GM23338 (cell line): ENCODE measurements at regions not wholly inside any gene's neighbourhood (a gene's known extent, or its start where the extent isn't known, plus 50 kb on each side); places are given as distances from the start of the nearest gene placed in this dataset.

Source experiments
- CTCF ChIP-seq, 2 experiments: fragments of 200-600 bp in 1 of 2; sonication (generic) in 1 of 2; conservative IDR thresholded peaks; 2 replicates each; pipeline versions ENCODE4 v1.5.1 to v1.6.1; 2016 to 2017; ENCODE audit warnings: antibody characterized with exemption in 2 of 2, low read depth in 2 of 2, mild to moderate bottlenecking in 2 of 2, moderate library complexity in 1 of 2
- JUNB ChIP-seq: IDR thresholded peaks from one replicate; pipeline ENCODE4 v1.6.1; 2016; ENCODE audit warnings: antibody characterized with exemption; ENCODE audit not compliant: unreplicated experiment
- NANOG ChIP-seq: IDR thresholded peaks from 2 replicates; pipeline ENCODE4 v1.6.1; 2016; ENCODE audit warnings: antibody characterized with exemption, borderline replicate concordance
- POLR2AphosphoS5 ChIP-seq: IDR thresholded peaks from 2 replicates; pipeline ENCODE4 v1.6.1; 2016; ENCODE audit warnings: antibody characterized with exemption, low read depth
- REST ChIP-seq: IDR thresholded peaks from one replicate; pipeline ENCODE4 v1.6.1; 2018; ENCODE audit warnings: antibody characterized with exemption; ENCODE audit not compliant: unreplicated experiment
- STAT1 ChIP-seq: IDR thresholded peaks from one replicate; pipeline ENCODE4 v1.6.1; 2016; ENCODE audit warnings: antibody characterized with exemption; ENCODE audit not compliant: unreplicated experiment
- ZNF114 ChIP-seq: fragments of 250-450 bp; sonication (Bioruptor Pico); IDR thresholded peaks from 2 replicates; pipeline ENCODE4 v1.5.0; 2020; ENCODE audit warnings: mild to moderate bottlenecking, moderate library complexity
- ZNF331 ChIP-seq: fragments of 250-450 bp; sonication (Bioruptor Pico); IDR thresholded peaks from 2 replicates; pipeline ENCODE4 v1.5.0; 2020; ENCODE audit warnings: low read depth, mild to moderate bottlenecking, moderate library complexity
- ZNF462 ChIP-seq: fragments of 250-450 bp; sonication (Bioruptor Pico); IDR thresholded peaks from 2 replicates; pipeline ENCODE4 v1.5.0; 2020; ENCODE audit warnings: mild to moderate bottlenecking, moderate library complexity

- TF ChIP-seq ZNF462: no peak
- no peak for TF ChIP-seq ZNF114 (CRISPR knock-in tag)
- no peak for TF ChIP-seq ZNF331 (CRISPR knock-in tag)
- TF ChIP-seq JUNB: no peak
- TF ChIP-seq NANOG: no peak
- TF ChIP-seq POLR2AphosphoS5: no peak
- no peak for TF ChIP-seq STAT1
- no peak for TF ChIP-seq CTCF (conservative IDR thresholded peaks at IDR 0.05; ENCODE audit: low read depth in 2 of 2)
- no peak for TF ChIP-seq REST
Measured at GRCh38 chr3:56894881-56895431, 93.2 kb upstream of the ARHGEF3 start (continued).
